ENCODE measurements at regions not wholly inside any gene's neighbourhood (a gene's known extent, or its start where the extent isn't known, plus 50 kb on each side); places are given as distances from the start of the nearest gene placed in this dataset.

GRCh38 chr6:91324711-91325110, 737.8 kb upstream of the MAP3K7 start:
- DNase-seq: no peak

GRCh38 chr6:91317984-91318383, 731.1 kb upstream of the MAP3K7 start:
- DNase-seq: no peak

GRCh38 chr6:91317247-91317835, 730.5 kb upstream of the MAP3K7 start:
- DNase-seq: no peak

GRCh38 chr6:91310178-91310577, 723.3 kb upstream of the MAP3K7 start:
- DNase-seq: no peak

GRCh38 chr6:91305755-91306154, 718.9 kb upstream of the MAP3K7 start:
- no peak for DNase-seq

- DNase-seq: no peak
These were observed 717.6 kb upstream of the MAP3K7 start for GRCh38 chr6:91304521-91304920.

GRCh38 chr6:91303326-91303725, 716.5 kb upstream of the MAP3K7 start:
- no peak for DNase-seq

GRCh38 chr6:91299544-91300491, 712.9 kb upstream of the MAP3K7 start:
- no peak for DNase-seq

- DNase-seq: no peak
These were observed 711.8 kb upstream of the MAP3K7 start for GRCh38 chr6:91298543-91299145.

- no peak for DNase-seq
These were observed 706.5 kb upstream of the MAP3K7 start for GRCh38 chr6:91293395-91293794.

GRCh38 chr6:91291071-91291470, 704.2 kb upstream of the MAP3K7 start:
- DNase-seq: no peak

- no peak for DNase-seq
These were observed 701.9 kb upstream of the MAP3K7 start for GRCh38 chr6:91288741-91289140.

GRCh38 chr6:91281901-91282300, 695.0 kb upstream of the MAP3K7 start:
- no peak for DNase-seq

GRCh38 chr6:91280494-91280830, 693.6 kb upstream of the MAP3K7 start:
- no peak for DNase-seq

GRCh38 chr6:91279740-91280493, 693.0 kb upstream of the MAP3K7 start:
- no peak for DNase-seq

- no peak for DNase-seq
These were observed 691.5 kb upstream of the MAP3K7 start for GRCh38 chr6:91278416-91278815.

- no peak for DNase-seq
These were observed 689.4 kb upstream of the MAP3K7 start for GRCh38 chr6:91276315-91276714.

GRCh38 chr6:91273729-91274128, 686.9 kb upstream of the MAP3K7 start:
- DNase-seq: no peak

GRCh38 chr6:91271807-91272206, 684.9 kb upstream of the MAP3K7 start:
- DNase-seq: no peak

- no peak for DNase-seq
These were observed 682.1 kb upstream of the MAP3K7 start for GRCh38 chr6:91268941-91269340.

- no peak for DNase-seq
These were observed 680.4 kb upstream of the MAP3K7 start for GRCh38 chr6:91267246-91267645.

GRCh38 chr6:91266156-91266555, 679.3 kb upstream of the MAP3K7 start:
- DNase-seq: no peak

GRCh38 chr6:91243436-91243835, 656.6 kb upstream of the MAP3K7 start:
- DNase-seq: no peak

GRCh38 chr6:91242614-91242949, 655.7 kb upstream of the MAP3K7 start:
- DNase-seq: no peak
